Mucosa of descending colon (tissue), 3 donors: ENCODE measurements at regions not wholly inside any gene's neighbourhood (a gene's known extent, or its start where the extent isn't known, plus 50 kb on each side); places are given as distances from the start of the nearest gene placed in this dataset.
"Not testable (repeated sequence)": the region's sequence is repeated elsewhere in the genome, so short reads cannot be mapped to it uniquely, and the experiment has no call there.

Experiments
- ATAC-seq: fragments of 200-7000 bp; cut with Tn5 transposase; one replicate; pipeline ENCODE4 v1.9.1; 2020; ENCODE audit warnings: mild to moderate bottlenecking, moderate library complexity
- DNase-seq, 3 donors: peaks; one replicate each; pipeline ENCODE4 v3.0.0-alpha.2; 2020
- H3K36me3 ChIP-seq: fragments of 200-600 bp; one replicate; pipeline ENCODE4 v1.8.0; 2021; ENCODE audit warnings: low read depth, mild to moderate bottlenecking
- H3K4me1 ChIP-seq: fragments of 200-600 bp; one replicate; pipeline ENCODE4 v1.8.0; 2021; ENCODE audit warnings: low read depth, mild to moderate bottlenecking
- H3K4me3 ChIP-seq: fragments of 200-600 bp; one replicate; pipeline ENCODE4 v1.8.0; 2021; ENCODE audit warnings: mild to moderate bottlenecking
- H3K9me3 ChIP-seq: fragments of 200-600 bp; one replicate; pipeline ENCODE4 v1.8.0; 2021; ENCODE audit warnings: mild to moderate bottlenecking
- intact Hi-C, 2 donors: fragments of 100-400 bp; cut with DNase I in 1 of 2; cut with micrococcal nuclease in 1 of 2; formaldehyde crosslinking; loops; one replicate each; pipeline versions ENCODE4 v1.11.0 to v1.11.1; 2022; cut with DNase I, micrococcal nuclease
- TF ChIP-seq, protein P1 (sequence below): fragments of 200-600 bp; IDR thresholded peaks from one replicate; pipeline ENCODE4 v1.8.0; 2022; ENCODE audit warnings: antibody characterized with exemption, mild to moderate bottlenecking
- donor health status: DM: no; HTN: no; CAD: no; lungs with moderate emphysema.
- donor health status: DM: no; HTN: no; CAD: no.
- donor health status: DM: no; HTN: yes; CAD: no.

DNA sequence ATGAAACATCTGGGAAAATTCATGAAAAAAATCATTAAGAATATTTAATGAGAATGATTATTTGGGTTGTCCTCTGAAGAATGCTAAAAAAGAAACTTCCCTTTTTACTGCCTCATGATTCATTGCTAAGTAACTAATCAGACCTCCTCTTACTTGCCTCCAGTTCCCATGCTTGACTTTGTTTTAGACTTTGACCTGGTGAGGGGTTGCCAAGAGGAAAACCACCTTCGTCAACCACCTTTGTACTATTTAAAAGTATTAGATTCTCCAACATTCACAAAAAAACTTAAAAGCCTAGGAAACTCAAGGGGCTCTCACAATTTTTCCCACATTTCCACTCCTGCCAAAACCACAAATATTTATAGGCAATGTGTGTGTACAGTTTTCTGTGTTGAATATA, 115.2 kb upstream of the ST8SIA4 start:
- ATAC-seq: no peak
- H3K4me1 ChIP-seq: no peaks in the 10 kb centered on the region
- H3K4me3 ChIP-seq: no peak overlapping the region
- no peak for DNase-seq
- no peaks in the 10 kb centered on the region for H3K9me3 ChIP-seq
- H3K36me3 ChIP-seq: no peaks in the 10 kb centered on the region
- TF ChIP-seq, protein P1, sequence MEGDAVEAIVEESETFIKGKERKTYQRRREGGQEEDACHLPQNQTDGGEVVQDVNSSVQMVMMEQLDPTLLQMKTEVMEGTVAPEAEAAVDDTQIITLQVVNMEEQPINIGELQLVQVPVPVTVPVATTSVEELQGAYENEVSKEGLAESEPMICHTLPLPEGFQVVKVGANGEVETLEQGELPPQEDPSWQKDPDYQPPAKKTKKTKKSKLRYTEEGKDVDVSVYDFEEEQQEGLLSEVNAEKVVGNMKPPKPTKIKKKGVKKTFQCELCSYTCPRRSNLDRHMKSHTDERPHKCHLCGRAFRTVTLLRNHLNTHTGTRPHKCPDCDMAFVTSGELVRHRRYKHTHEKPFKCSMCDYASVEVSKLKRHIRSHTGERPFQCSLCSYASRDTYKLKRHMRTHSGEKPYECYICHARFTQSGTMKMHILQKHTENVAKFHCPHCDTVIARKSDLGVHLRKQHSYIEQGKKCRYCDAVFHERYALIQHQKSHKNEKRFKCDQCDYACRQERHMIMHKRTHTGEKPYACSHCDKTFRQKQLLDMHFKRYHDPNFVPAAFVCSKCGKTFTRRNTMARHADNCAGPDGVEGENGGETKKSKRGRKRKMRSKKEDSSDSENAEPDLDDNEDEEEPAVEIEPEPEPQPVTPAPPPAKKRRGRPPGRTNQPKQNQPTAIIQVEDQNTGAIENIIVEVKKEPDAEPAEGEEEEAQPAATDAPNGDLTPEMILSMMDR: no peak
- intact Hi-C loops: no loop called here

GRCh38 chr5:101012880-101013279, 109.8 kb upstream of the ST8SIA4 start:
- DNase-seq: no peak
- Histone ChIP-seq H3K9me3 (no peaks in the 10 kb centered on the region), H3K36me3 (no peaks in the 10 kb centered on the region), H3K4me1 (no peaks in the 10 kb centered on the region), H3K4me3 (no peak overlapping the region)
- intact Hi-C loops: no loop called here
- TF ChIP-seq, protein P1: no peak
- no peak for ATAC-seq

DNA sequence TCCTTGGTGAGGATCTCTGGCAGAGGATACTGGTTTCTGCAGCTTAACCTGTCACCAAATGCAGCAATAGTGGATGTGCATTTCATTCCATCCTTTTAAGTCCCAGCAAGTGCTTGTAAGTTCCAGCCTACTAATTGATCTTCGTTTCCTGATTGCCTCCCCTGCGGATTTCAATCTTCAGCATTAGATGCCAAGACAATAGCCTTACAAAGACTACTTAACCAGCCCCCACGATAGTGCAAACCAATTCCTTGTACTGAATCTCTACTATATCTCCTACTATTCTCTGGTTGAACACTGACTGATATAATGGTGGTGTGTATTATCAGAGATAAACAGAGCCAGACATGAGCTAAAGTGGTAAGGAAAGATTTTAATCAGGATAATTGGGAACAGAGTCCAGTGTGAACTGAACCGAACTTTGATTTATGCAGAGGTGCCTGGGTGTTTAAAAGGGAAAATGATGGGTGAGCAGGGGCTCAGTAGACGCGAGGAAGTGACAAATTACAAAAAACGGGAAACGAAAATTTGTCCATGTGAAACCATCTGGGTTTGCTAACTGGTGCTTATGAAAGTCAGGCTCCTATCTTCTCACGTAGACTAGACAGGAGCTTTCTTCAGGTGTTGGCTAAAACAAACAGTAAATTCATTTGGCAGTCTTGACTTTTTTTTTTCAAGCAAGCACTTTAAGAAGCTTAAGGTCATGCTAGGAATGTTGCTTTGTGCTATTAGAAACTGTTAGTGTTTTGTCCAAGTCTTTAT, 106.9 kb upstream of the ST8SIA4 start:
- ATAC-seq: no peak

DNA sequence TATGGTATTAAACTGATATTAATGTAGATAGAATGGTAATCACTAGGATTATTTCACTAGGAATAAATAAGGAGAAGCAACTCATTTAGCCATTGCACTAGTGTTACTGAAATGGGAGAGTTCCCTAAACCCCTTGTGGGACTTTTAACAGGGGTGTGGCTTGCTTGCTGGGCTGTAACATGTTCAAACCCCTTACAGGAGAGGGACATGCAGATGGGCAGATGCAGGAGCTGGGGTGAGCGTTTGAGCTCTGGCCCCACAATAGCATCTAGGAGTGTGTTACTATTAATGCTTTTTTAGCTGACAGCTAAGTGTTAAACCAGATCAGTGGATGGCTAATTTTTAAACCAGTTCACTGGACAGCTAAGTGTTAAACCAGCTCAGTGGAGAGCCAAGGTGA, 89.3 kb upstream of the ST8SIA4 start:
- TF ChIP-seq, protein P1: no peak
- Histone ChIP-seq H3K4me1 (no peaks in the 10 kb centered on the region), H3K4me3 (no peak overlapping the region), H3K9me3 (no peaks in the 10 kb centered on the region), H3K36me3 (no peaks in the 10 kb centered on the region)
- ATAC-seq: no peak
- intact Hi-C loops: no loop called here
- no peak for DNase-seq

More for the DNA sequence above, 106.9 kb upstream of the ST8SIA4 start:
- Histone ChIP-seq H3K9me3 (no peaks in the 10 kb centered on the region), H3K4me1 (no peaks in the 10 kb centered on the region), H3K36me3 (no peaks in the 10 kb centered on the region), H3K4me3 (no peak overlapping the region)
- intact Hi-C loops: no loop called here
- TF ChIP-seq, protein P1: no peak
- DNase-seq: no peak

DNA sequence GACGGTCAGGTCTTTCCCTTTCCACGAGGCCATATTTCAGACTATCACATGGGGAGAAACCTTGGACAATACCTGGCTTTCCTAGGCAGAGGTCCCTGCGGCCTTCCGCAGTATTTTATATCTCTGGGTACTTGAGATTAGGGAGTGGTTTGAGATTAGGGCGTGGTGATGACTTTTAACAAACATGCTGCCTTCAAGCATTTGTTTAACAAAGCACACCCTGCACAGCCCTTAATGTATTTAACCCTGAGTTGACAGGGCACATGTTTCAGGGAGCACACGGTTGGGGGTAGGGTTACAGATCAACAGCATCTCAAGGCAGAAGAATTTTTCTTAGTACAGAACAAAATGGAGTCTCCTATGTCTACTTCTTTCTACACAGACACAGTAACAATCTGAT, 80.5 kb upstream of the ST8SIA4 start:
- H3K4me1 ChIP-seq, ATAC-seq, DNase-seq, H3K4me3 ChIP-seq, H3K36me3 ChIP-seq, H3K9me3 ChIP-seq, intact Hi-C loops: not testable (repeated sequence)

- intact Hi-C loops: no loop called here
- DNase-seq: no peak
- no peak for ATAC-seq
- Histone ChIP-seq H3K36me3 (no peaks in the 10 kb centered on the region), H3K4me3 (no peak overlapping the region), H3K9me3 (no peaks in the 10 kb centered on the region), H3K4me1 (no peaks in the 10 kb centered on the region)
- TF ChIP-seq, protein P1: no peak
Observed at GRCh38 chr5:100974082-100974481, 71.0 kb upstream of the ST8SIA4 start.
